ENCODE measurements at regions not wholly inside any gene's neighbourhood (a gene's known extent, or its start where the extent isn't known, plus 50 kb on each side); places are given as distances from the start of the nearest gene placed in this dataset.

- no peak for TF ChIP-seq CTCF (IDR thresholded peaks at IDR 0.05)
- no peak for TF ChIP-seq POLR2AphosphoS5 (IDR thresholded peaks at IDR 0.05)
- no peak for TF ChIP-seq POLR2A (IDR thresholded peaks at IDR 0.05)
Observed at GRCh38 chr6:139436200-139436956, 61.9 kb upstream of the CITED2 start.
